ENCODE measurements at regions not wholly inside any gene's neighbourhood (a gene's known extent, or its start where the extent isn't known, plus 50 kb on each side); places are given as distances from the start of the nearest gene placed in this dataset.
"Not testable (repeated sequence)": the region's sequence is repeated elsewhere in the genome, so short reads cannot be mapped to it uniquely, and the experiment has no call there.

GRCh38 chr2:185676316-185676715, 62.3 kb upstream of the FSIP2 start:
- no peaks in the 10 kb centered on the region for H3K9me3 Mint-ChIP-seq
- H3K36me3 Mint-ChIP-seq (ENCODE audit: low read depth): no peaks in the 10 kb centered on the region
- H3K27ac Mint-ChIP-seq: no peak overlapping the region
- H3K4me3 Mint-ChIP-seq: no peak overlapping the region
- H3K27me3 Mint-ChIP-seq: no peaks in the 10 kb centered on the region
- H3K4me1 Mint-ChIP-seq (ENCODE audit: low read depth): no peaks in the 10 kb centered on the region

GRCh38 chr2:185687001-185687400, 51.6 kb upstream of the FSIP2 start:
- not testable (repeated sequence) for H3K4me3 Mint-ChIP-seq; H3K4me1 Mint-ChIP-seq (ENCODE audit: low read depth); H3K36me3 Mint-ChIP-seq (ENCODE audit: low read depth); H3K27me3 Mint-ChIP-seq; H3K27ac Mint-ChIP-seq
- H3K9me3 Mint-ChIP-seq: peaks cover 17% of the 10 kb centered on the region

DNA sequence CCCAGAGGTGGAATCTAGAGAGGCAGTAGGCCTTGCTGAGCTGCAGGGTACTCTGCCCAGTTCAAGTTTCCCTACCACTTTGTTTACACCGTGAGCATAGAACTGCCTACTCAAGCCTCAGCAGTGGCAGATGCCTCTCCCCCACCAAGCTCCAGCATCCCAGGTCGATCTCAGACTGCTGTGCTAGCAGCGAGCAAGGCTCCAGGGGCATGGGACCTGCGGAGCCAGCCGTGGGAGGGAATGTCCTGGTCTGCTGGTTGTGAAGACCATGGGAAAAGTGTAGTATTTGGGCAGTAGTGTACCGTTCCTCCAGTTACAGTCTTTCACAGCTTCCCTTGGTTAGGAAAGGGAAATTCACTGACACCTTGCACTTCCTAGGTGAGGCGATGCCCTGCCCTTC, 50.6 kb upstream of the FSIP2 start:
- Mint-ChIP-seq H3K9me3 (peaks cover 16% of the 10 kb centered on the region), H3K4me1 (ENCODE audit: low read depth) (no peaks in the 10 kb centered on the region), H3K27me3 (no peaks in the 10 kb centered on the region)

More for the DNA sequence above, 50.6 kb upstream of the FSIP2 start:
- Mint-ChIP-seq H3K36me3 (ENCODE audit: low read depth) (no peaks in the 10 kb centered on the region), H3K27ac (no peak overlapping the region), H3K4me3 (no peak overlapping the region)

All from stimulated activated naive CD8-positive, alpha-beta T cell treated with anti-CD3 and anti-CD28 coated beads, Interleukin-15, Interleukin-2, amounts not matched to agents 100 ng/mL and 50 ng/mL, for 24 hours (primary cell).